ENCODE measurements at regions not wholly inside any gene's neighbourhood (a gene's known extent, or its start where the extent isn't known, plus 50 kb on each side); places are given as distances from the start of the nearest gene placed in this dataset.

DNA sequence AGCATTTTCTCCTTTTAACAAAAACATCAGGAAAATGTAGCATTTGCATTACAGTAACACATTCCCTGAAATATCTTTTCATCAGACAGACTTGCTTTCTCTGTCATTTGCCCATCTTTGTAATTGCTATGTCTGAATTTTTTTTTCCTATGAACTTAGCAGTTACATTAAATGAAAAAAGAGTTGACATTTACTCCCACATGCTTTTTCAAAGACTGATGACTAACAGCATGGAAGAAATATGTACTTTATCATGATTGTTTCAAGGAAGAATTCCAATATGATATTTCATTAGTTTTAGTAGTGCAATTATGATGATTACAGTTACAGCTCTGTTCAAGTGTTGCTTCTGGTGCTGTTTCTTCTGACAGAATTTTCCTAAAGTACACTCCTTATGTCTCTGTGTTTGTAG, 864.5 kb upstream of the MAN1A1 start:
- H3K4me3 ChIP-seq (replicated peaks; ENCODE audit: low read depth, low read length), result no peak overlapping the region
- TF ChIP-seq, protein P1, sequence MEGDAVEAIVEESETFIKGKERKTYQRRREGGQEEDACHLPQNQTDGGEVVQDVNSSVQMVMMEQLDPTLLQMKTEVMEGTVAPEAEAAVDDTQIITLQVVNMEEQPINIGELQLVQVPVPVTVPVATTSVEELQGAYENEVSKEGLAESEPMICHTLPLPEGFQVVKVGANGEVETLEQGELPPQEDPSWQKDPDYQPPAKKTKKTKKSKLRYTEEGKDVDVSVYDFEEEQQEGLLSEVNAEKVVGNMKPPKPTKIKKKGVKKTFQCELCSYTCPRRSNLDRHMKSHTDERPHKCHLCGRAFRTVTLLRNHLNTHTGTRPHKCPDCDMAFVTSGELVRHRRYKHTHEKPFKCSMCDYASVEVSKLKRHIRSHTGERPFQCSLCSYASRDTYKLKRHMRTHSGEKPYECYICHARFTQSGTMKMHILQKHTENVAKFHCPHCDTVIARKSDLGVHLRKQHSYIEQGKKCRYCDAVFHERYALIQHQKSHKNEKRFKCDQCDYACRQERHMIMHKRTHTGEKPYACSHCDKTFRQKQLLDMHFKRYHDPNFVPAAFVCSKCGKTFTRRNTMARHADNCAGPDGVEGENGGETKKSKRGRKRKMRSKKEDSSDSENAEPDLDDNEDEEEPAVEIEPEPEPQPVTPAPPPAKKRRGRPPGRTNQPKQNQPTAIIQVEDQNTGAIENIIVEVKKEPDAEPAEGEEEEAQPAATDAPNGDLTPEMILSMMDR (IDR thresholded peaks at IDR 0.05; ENCODE audit: low read depth, low read length, missing control alignments), result no peak
- no peak for DNase-seq (ENCODE audit: extremely low read depth, low read depth)

DNA sequence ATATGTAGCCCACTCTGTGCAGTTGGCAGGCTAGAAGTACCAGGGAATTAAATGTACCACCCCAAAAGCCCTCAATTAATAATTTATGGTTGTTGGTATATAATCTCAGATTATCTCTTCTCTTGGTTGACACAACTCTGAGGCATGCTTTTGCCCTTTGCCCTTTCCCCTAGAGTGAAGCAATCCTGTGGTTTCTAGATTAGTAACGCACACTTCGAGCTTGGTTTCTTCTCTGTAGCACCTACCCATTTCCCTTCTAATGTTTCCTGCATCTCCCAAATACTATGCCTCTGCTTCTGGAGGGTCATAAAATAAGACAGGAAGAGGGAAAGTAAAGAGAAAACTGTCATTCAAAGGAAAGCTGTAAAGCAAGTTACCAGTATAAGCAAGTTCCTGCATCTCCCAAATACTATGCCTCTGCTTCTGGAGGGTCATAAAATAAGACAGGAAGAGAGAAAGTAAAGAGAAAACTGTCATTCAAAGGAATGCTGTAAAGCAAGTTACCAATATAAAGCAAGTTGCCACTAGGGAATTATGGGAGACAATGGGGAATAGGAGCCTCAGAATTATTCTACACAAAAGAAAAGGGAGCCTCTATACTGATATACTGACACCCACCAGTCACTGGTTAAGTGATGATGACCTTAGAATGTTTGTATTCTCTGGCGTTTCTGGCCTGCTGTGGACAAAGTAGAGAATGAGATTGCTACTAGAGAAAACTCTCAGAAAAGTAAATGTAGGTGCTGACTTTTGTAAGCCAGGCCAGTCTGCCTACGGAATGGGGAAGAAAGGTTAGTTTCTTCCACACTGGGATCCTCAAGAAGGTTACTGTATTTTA, 862.6 kb upstream of the MAN1A1 start:
- H3K4me3 ChIP-seq (replicated peaks; ENCODE audit: low read depth, low read length), result no peak overlapping the region
- no peak for DNase-seq (ENCODE audit: extremely low read depth, low read depth)
- TF ChIP-seq, protein P1 (IDR thresholded peaks at IDR 0.05; ENCODE audit: low read depth, low read length, missing control alignments), result no peak

DNA sequence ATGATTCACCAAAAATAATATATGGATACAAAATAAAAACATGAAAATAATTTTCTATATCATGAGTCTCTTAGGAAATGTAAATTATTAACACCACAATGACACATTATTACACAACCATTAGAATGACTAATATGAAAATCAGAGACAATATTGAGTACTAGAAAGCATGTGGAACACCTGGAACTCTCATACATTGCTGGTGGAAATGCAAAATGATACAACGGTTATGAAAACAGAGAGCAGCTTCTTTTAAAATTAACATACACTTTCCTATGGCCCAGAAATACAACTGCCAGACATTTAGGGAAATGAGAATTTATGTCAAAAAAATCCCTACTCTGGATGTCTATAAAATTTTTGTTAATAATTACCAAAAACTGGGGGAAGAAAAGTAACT, 853.3 kb upstream of the MAN1A1 start:
- no peak overlapping the region for H3K4me3 ChIP-seq (replicated peaks; ENCODE audit: low read depth, low read length)
- no peak for DNase-seq (ENCODE audit: extremely low read depth, low read depth)
- TF ChIP-seq, protein P1 (IDR thresholded peaks at IDR 0.05; ENCODE audit: low read depth, low read length, missing control alignments), result no peak

DNA sequence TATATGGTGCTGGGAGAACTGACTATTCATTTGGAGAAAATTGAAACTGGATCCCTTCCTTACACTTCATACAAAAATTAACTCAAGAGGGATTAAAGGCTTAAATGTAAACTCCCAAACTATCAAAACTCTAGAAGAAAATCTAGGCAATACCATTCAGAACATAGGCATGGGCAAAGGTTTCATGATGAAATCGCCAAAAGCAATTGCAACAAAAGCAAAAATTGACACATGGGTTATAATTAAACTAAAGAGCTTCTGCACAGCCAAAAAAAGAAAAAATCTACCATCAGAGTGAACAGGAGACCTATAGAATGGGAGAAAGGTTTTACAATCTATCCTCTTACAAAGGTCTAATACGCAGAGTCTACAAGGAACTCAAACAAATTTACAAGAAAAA, 851.3 kb upstream of the MAN1A1 start:
- TF ChIP-seq, protein P1 (IDR thresholded peaks at IDR 0.05; ENCODE audit: low read depth, low read length, missing control alignments), result no peak
- no peak for DNase-seq (ENCODE audit: extremely low read depth, low read depth)
- no peak overlapping the region for H3K4me3 ChIP-seq (replicated peaks; ENCODE audit: low read depth, low read length)

DNA sequence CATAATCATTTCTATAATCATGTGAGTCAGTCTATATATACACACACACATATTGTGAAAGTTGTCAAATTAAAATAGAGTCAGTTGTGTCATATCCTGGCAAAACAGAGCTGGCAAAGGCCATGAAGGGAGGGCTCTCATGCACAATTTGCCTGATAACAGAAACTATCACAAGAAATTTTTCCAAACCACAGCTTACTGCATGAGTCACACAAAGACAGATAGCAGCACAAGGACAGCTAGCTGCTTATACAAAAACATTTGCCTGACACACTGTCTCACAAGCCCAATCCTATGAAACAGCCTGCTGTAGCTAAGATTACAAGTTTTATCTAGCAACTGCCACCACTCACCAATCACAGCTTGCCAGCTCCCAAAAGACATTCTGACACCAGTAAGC, 848.5 kb upstream of the MAN1A1 start:
- H3K4me3 ChIP-seq (replicated peaks; ENCODE audit: low read depth, low read length), result no peak overlapping the region
- DNase-seq (ENCODE audit: extremely low read depth, low read depth), result no peak
- TF ChIP-seq, protein P1 (IDR thresholded peaks at IDR 0.05; ENCODE audit: low read depth, low read length, missing control alignments), result no peak

DNA sequence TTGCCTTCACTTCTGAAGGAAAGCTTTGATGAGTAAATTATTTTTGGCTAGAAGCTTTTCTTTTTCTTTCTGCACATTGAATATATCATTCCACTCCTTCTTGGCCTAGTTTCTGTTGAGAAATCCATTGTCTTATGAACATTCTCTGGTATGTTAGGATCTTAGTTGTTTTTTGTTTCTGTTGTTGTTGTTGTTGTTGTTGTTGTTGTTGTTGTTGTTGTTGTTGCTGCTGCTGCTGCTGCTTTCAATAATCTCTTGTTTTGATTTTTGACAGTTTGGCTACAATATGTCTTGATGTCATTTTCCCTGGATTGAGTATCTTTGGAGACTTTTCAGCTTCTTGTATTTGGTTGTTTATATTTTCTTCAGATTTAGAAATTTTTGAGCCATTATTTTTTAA, 836.5 kb upstream of the MAN1A1 start:
- TF ChIP-seq, protein P1 (IDR thresholded peaks at IDR 0.05; ENCODE audit: low read depth, low read length, missing control alignments), result no peak
- no peak overlapping the region for H3K4me3 ChIP-seq (replicated peaks; ENCODE audit: low read depth, low read length)
- no peak for DNase-seq (ENCODE audit: extremely low read depth, low read depth)
